Bronchial epithelial cell (primary cell): ENCODE measurements at regions not wholly inside any gene's neighbourhood (a gene's known extent, or its start where the extent isn't known, plus 50 kb on each side); places are given as distances from the start of the nearest gene placed in this dataset.
"Not testable (repeated sequence)": the region's sequence is repeated elsewhere in the genome, so short reads cannot be mapped to it uniquely, and the experiment has no call there.

Experiments
- DNase-seq: peaks from one replicate; pipeline ENCODE4 v3.0.0-alpha.2; 2010; ENCODE audit warnings: low read depth
- FAIRE-seq: peaks from 2 replicates; lab custom pipeline; 2011; peaks lifted over from hg19 to GRCh38; lab: Jason Lieb, UNC
- H3K27me3 ChIP-seq: 2 replicates; pipeline ENCODE4 v1.5.1; 2011; ENCODE audit warnings: low read length; ENCODE audit not compliant: control insufficient read depth, insufficient read depth
- H3K36me3 ChIP-seq: 2 replicates; pipeline ENCODE4 v1.5.1; 2011; ENCODE audit warnings: low read length; ENCODE audit not compliant: control insufficient read depth, insufficient read depth
- H3K4me3 ChIP-seq: 2 replicates; pipeline ENCODE4 v1.5.1; 2011; ENCODE audit warnings: mild to moderate bottlenecking, low read depth, low read length, control low read depth
- CTCF ChIP-seq: IDR thresholded peaks from 2 replicates; pipeline ENCODE4 v1.5.1; 2011; ENCODE audit warnings: mild to moderate bottlenecking, moderate library complexity, low read length, control low read depth, inconsistent platforms; ENCODE audit not compliant: insufficient read depth, severe bottlenecking

GRCh38 chr1:188022661-188023060, 1193.9 kb downstream of the PLA2G4A start:
- FAIRE-seq (no peak), DNase-seq (no peak)
- no peak overlapping the region for H3K4me3 ChIP-seq
- TF ChIP-seq CTCF = no peak
- no peaks in the 10 kb centered on the region for H3K27me3 ChIP-seq
- H3K36me3 ChIP-seq = no peaks in the 10 kb centered on the region

- DNase-seq (peak; percentile 62), FAIRE-seq (no peak)
- no peak for TF ChIP-seq CTCF
- H3K4me3 ChIP-seq = no peak overlapping the region
- no peaks in the 10 kb centered on the region for H3K36me3 ChIP-seq
- no peaks in the 10 kb centered on the region for H3K27me3 ChIP-seq
Observed at GRCh38 chr1:188023206-188023605, 1194.5 kb downstream of the PLA2G4A start.

- FAIRE-seq = peak; percentile 7
- DNase-seq = peak; percentile 99
- Histone ChIP-seq H3K4me3 (no peak overlapping the region), H3K36me3 (no peaks in the 10 kb centered on the region), H3K27me3 (no peaks in the 10 kb centered on the region)
- no peak for TF ChIP-seq CTCF
Observed at GRCh38 chr1:188027613-188028012, 1198.9 kb downstream of the PLA2G4A start.

- not testable (repeated sequence) for DNase-seq, H3K36me3 ChIP-seq, H3K27me3 ChIP-seq, FAIRE-seq, H3K4me3 ChIP-seq
Observed at GRCh38 chr1:188037572-188037971, 1208.8 kb downstream of the PLA2G4A start.

- no peak for FAIRE-seq
- TF ChIP-seq CTCF = no peak
Observed at GRCh38 chr1:188043536-188044245, 1214.9 kb downstream of the PLA2G4A start.

GRCh38 chr1:188050250-188050649, 1221.5 kb downstream of the PLA2G4A start:
- FAIRE-seq (no peak), DNase-seq (no peak)
- H3K36me3 ChIP-seq = no peaks in the 10 kb centered on the region
- H3K4me3 ChIP-seq = no peak overlapping the region
- no peaks in the 10 kb centered on the region for H3K27me3 ChIP-seq
- TF ChIP-seq CTCF = no peak

More at GRCh38 chr1:188043536-188044245, 1214.9 kb downstream of the PLA2G4A start:
- Histone ChIP-seq H3K4me3 (no peak overlapping the region), H3K36me3 (no peaks in the 10 kb centered on the region), H3K27me3 (no peaks in the 10 kb centered on the region)
- DNase-seq = no peak
